ENCODE measurements at regions not wholly inside any gene's neighbourhood (a gene's known extent, or its start where the extent isn't known, plus 50 kb on each side); places are given as distances from the start of the nearest gene placed in this dataset.

DNA sequence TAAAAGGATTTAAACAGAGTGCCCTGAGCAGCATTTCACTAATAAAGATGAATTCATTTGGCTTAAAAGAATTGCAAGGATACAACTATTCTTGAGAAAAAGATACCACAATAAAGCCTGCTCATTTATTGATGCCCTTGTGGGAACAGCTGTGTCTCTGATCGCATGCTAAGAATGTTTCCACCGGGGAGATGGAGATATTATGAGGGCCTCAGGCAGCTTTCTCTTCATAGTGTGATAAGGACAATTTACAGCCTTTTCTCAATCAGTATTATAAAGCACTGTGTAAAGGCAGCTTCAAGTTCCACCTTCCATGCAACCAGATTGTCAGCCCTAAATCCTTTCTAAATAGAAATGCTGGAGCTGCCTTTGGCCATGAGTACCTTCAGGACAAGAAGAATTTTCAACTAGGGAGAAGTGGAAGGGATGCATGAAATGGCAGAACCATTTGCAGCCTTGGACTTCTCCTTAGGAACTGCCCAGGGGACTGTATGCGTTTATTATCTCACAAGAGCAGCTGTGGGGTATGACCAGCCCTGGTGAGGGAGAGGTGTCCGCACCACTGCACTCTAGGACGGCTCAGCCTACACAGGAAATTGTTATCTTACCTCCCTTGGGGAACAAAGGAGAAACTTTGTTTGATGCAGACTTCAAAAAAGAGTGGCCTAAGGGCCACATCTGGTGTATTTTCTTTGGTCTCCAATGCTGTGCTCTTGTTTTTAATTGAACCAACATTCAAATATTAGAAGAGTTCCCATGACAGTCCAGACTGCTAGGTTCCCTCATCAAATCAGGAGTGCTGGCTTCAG lies 116.9 kb upstream of the PCGF5 start:
- TF ChIP-seq ARNT (IDR thresholded peaks at IDR 0.05) (no peak), HDGF (IDR thresholded peaks at IDR 0.05; ENCODE audit: borderline replicate concordance) (no peak), TARDBP (IDR thresholded peaks at IDR 0.05) (no peak), FOXA1 (IDR thresholded peaks at IDR 0.05) (no peak), FOXK2 (IDR thresholded peaks at IDR 0.05) (no peak), LEF1 (IDR thresholded peaks at IDR 0.05; ENCODE audit: borderline replicate concordance) (no peak)
